C4-2B (cell line): ENCODE measurements at regions not wholly inside any gene's neighbourhood (a gene's known extent, or its start where the extent isn't known, plus 50 kb on each side); places are given as distances from the start of the nearest gene placed in this dataset.

Experiments used
- CTCF ChIP-seq: fragments of 450-650 bp; conservative IDR thresholded peaks from 2 replicates; pipeline ENCODE4 v1.5.1; 2017; ENCODE audit warnings: mild to moderate bottlenecking
- ZFX ChIP-seq: fragments of 450-650 bp; IDR thresholded peaks from 2 replicates; pipeline ENCODE4 v1.6.1; 2017

DNA sequence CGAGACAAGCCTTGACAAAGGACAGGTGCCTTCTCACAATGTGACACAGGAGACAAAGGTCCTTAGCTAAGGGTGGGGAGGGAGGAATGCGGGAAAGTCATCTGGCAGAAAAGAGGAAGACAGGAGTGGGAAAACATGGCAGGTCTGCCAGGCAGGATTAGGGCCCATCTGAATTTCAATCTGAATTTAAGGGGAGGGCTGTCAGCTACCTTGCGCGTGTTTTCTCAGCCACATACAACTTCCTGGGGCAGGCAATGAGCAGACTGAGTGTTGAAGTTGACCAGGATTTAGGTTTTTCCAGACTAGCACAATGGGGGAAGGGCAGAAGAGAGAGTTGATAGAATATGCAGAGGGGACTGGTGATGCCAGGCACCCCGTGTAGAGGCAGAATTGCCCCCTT is 66.7 kb upstream of the LARGE1 start:
- TF ChIP-seq CTCF = no peak
- no peak for TF ChIP-seq ZFX
